HUES64 (cell line): ENCODE measurements at regions not wholly inside any gene's neighbourhood (a gene's known extent, or its start where the extent isn't known, plus 50 kb on each side); places are given as distances from the start of the nearest gene placed in this dataset.

Experiments used
- H3K27ac ChIP-seq: 2 replicates; pipeline ENCODE4 v1.7.0; 2013; ENCODE audit warnings: low read depth, low read length, inconsistent platforms
- H3K27me3 ChIP-seq: 2 replicates; pipeline ENCODE4 v1.6.1; 2013; ENCODE audit warnings: mild to moderate bottlenecking, low read length; ENCODE audit not compliant: insufficient read depth
- H3K36me3 ChIP-seq: 2 replicates; pipeline ENCODE4 v1.6.1; 2013; ENCODE audit warnings: mild to moderate bottlenecking, low read length; ENCODE audit not compliant: insufficient read depth
- H3K4me1 ChIP-seq: 2 replicates; pipeline ENCODE4 v1.6.1; 2013; ENCODE audit warnings: mild to moderate bottlenecking, low read length, moderate library complexity; ENCODE audit not compliant: insufficient read depth
- H3K4me3 ChIP-seq: 2 replicates; pipeline ENCODE4 v1.5.1; 2013; ENCODE audit warnings: mild to moderate bottlenecking, low read length, moderate library complexity
- H3K9ac ChIP-seq: 2 replicates; pipeline ENCODE4 v1.6.1; 2013; ENCODE audit warnings: mild to moderate bottlenecking, low read depth, low read length
- H3K9me3 ChIP-seq: 2 replicates; pipeline ENCODE4 v1.6.1; 2013; ENCODE audit warnings: low read depth, low read length; ENCODE audit not compliant: insufficient read depth
- WGBS: fragments of 150-250, 120-280 bp; methylation state at CpG from one replicate; pipeline ENCODE4 v1.1.7; 2013; ENCODE audit warnings: missing lambda C conversion rate; 5-methylcytosine and 5-hydroxymethylcytosine counted together

DNA sequence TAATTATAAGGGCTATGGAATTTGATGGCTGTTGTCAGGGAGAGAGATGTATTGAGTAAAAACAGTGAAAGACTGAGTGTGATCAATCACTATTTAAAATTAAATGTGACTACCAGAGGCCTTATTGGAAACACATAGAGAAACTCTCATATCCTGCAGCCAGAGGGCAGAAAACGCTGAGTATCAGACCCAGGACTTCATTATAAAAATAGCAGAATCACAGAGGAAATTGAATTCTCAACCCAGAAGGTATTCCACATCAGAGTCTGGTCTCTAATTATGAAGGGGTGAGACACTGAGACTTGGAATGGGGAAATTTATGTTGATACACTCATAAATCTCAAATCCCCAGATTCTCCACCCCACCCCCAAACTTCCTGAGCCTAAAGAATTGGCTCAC is 69.5 kb upstream of the IL6 start:
- no peaks in the 10 kb centered on the region for H3K36me3 ChIP-seq
- WGBS = 100% methylated on average over 1 of the region's 1 CpG
- no peak overlapping the region for H3K4me3 ChIP-seq
- H3K4me1 ChIP-seq = peaks cover 7% of the 10 kb centered on the region; the same call in 1 of the 2 replicates
- no peak overlapping the region for H3K9ac ChIP-seq
- no peak overlapping the region for H3K27ac ChIP-seq
- no peaks in the 10 kb centered on the region for H3K27me3 ChIP-seq
- no peaks in the 10 kb centered on the region for H3K9me3 ChIP-seq

DNA sequence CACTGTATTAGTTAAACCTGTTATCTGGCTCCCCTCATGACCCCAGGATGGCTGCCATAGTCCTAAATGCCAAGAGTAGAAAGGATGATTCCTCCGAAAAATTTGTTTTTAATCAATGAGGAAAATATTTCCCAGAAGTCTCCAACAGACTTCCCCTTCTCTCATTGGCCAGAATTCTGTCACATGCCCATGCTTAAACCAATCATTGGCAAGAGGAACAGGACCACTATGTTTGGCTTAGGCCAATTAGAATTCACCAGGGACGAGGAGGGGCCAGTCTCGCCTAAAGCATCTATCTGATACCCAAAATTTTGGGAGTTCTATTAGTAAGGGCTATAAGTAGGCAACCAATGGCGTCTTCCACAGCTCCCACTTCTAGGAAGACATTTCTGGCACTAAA is 71.2 kb upstream of the IL6 start:
- peaks cover 4% of the 10 kb centered on the region; the same call in 1 of the 2 replicates for H3K4me1 ChIP-seq
- WGBS = 99% methylated on average over 4 of the region's 4 CpGs
- no peak overlapping the region for H3K4me3 ChIP-seq
- H3K27ac ChIP-seq = no peak overlapping the region
- no peaks in the 10 kb centered on the region for H3K9me3 ChIP-seq
- H3K9ac ChIP-seq = no peak overlapping the region
- H3K36me3 ChIP-seq = no peaks in the 10 kb centered on the region
- H3K27me3 ChIP-seq = no peaks in the 10 kb centered on the region

DNA sequence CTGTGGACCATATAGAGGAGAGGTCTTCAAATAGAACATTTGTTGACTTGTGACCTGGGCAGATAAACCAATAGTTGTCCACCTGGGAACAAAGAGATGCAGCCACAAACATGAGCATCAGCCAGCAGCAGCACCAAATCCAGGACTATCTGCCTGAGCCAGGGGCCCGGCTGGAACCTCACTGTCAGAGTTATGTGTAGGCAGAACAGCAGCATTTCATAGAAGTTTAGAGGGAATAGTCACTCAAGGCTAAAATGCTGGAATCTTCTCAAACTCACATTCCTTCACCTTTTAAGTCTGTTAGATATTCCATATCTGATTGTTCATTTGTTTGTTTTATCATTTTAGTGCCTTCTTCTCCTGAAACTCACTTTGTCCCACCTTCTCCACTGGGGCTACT is 72.2 kb upstream of the IL6 start:
- Histone ChIP-seq H3K36me3 (no peaks in the 10 kb centered on the region), H3K27ac (no peak overlapping the region), H3K27me3 (no peaks in the 10 kb centered on the region), H3K9ac (no peak overlapping the region), H3K9me3 (no peaks in the 10 kb centered on the region), H3K4me1 (peaks cover 4% of the 10 kb centered on the region; the same call in 1 of the 2 replicates), H3K4me3 (no peak overlapping the region)
- 100% methylated on average over 1 of the region's 1 CpG for WGBS

GRCh38 chr7:22653951-22654350 is 73.0 kb upstream of the IL6 start:
- Histone ChIP-seq H3K27ac (no peak overlapping the region), H3K4me1 (peaks cover 4% of the 10 kb centered on the region; the same call in 1 of the 2 replicates), H3K36me3 (no peaks in the 10 kb centered on the region)

DNA sequence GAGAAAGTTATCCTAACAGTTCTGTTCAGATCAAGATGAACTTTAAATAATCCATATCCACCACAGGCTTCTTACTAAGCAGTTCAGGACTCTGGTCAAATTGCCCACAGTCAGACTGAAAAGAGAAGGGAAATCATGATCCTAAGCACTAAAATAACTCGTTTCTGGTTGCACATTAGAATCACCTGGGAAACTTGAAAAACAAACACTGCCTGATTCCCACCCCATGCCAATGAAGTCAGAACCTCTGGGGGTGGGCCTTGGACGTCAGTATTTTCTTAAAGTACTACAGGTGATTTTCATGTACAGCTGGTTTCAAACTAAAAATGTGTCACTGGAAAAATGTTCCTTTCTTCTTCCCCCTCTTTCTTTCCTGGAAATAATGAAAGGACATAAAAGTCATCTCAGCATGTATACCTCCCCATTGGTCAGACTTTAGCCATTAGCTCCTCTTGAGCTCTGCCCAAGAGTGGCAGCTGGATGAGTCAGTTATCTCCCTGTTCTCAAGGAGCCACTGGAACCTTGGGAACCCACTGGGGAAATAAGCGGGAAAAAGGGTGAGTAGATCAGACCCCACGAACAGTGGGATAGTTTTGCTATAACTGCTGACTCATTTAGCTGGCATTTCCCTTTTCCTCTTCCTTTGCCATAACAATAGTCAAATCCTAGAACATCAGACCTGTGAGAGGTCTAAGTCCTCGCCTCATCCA is 75.3 kb upstream of the IL6 start:
- no peak overlapping the region for H3K4me3 ChIP-seq
- WGBS = 87% methylated on average over 4 of the region's 5 CpGs
- peaks cover 4% of the 10 kb centered on the region; the same call in 1 of the 2 replicates for H3K4me1 ChIP-seq
- no peaks in the 10 kb centered on the region for H3K27me3 ChIP-seq
- no peak overlapping the region for H3K9ac ChIP-seq
- no peak overlapping the region for H3K27ac ChIP-seq
- H3K9me3 ChIP-seq = peaks cover 18% of the 10 kb centered on the region; the same call in 1 of the 2 replicates
- no peaks in the 10 kb centered on the region for H3K36me3 ChIP-seq

More at GRCh38 chr7:22653951-22654350, 73.0 kb upstream of the IL6 start:
- no peak overlapping the region for H3K9ac ChIP-seq
- H3K27me3 ChIP-seq = no peaks in the 10 kb centered on the region
- H3K4me3 ChIP-seq = no peak overlapping the region
- H3K9me3 ChIP-seq = no peaks in the 10 kb centered on the region

- Histone ChIP-seq H3K9ac (no peak overlapping the region), H3K4me1 (peaks cover 4% of the 10 kb centered on the region; the same call in 1 of the 2 replicates), H3K27ac (no peak overlapping the region), H3K9me3 (peaks cover 25% of the 10 kb centered on the region), H3K27me3 (no peaks in the 10 kb centered on the region), H3K4me3 (no peak overlapping the region), H3K36me3 (no peaks in the 10 kb centered on the region)
- WGBS = 95% methylated on average over 4 of the region's 4 CpGs
Observed at GRCh38 chr7:22651036-22651435, 76.0 kb upstream of the IL6 start.

DNA sequence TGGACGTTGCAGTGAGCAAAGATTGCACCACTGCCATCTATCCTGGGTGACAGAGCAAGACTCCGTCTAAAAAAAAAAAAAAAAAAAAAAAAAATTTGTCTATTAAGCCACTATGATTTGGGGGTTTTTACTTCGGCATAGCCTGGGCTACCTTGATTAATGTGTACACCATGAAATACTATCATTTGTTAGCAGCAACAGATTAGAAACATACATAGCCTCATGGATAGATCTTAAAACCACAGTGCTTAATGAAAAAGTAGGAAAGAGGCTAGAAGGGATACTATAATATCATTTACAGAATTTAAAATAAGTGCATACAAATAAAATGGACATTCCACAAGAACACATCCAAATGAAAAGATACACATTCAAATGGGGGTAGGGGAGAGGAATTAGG is 77.3 kb upstream of the IL6 start:
- Histone ChIP-seq H3K36me3 (no peaks in the 10 kb centered on the region), H3K4me1 (peaks cover 4% of the 10 kb centered on the region; the same call in 1 of the 2 replicates), H3K4me3 (no peak overlapping the region), H3K9ac (no peak overlapping the region), H3K9me3 (peaks cover 37% of the 10 kb centered on the region), H3K27me3 (no peaks in the 10 kb centered on the region), H3K27ac (no peak overlapping the region)
- WGBS = 96% methylated on average over 2 of the region's 3 CpGs

DNA sequence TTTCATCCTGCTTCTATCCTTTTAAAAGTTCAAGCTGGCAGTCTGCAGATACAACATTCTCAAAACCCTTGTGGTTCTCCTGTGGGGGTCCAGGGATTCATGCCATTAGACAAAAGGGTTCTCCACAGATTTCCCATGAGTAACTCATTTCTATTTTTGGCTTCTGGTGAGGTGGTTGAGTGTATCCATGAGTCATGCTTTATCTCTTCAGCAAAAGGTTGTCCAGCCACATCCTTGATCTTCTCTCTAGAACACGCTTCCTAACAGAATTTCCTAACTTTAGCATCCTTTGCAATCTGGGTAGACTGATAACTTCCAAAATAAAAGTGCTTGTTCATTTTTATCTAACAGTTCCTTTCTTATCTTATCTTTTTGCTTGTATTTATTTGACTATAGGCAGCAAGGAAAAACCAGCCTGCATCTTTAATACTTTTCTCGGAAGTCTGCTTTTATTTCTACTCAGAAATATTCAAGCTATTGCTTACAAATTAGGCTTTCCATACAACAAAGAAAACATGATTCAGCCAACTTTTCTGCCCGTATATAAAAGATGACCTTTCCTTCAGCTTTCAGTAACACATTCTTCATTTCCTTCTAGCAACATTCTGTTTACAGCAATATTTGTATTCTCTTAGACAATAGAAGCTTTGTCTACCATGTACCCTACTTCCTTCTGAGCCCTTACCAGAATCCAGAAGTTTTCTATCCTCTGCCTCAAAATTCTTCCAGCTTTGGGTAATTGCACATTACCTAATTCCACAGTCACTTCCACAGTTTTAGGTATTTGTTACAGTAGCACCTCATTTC is 79.3 kb upstream of the IL6 start:
- Histone ChIP-seq H3K9me3 (peaks cover 57% of the 10 kb centered on the region), H3K4me3 (no peak overlapping the region), H3K9ac (no peak overlapping the region), H3K4me1 (no peaks in the 10 kb centered on the region), H3K27me3 (no peaks in the 10 kb centered on the region), H3K27ac (no peak overlapping the region), H3K36me3 (no peaks in the 10 kb centered on the region)
- 92% methylated on average over 3 of the region's 3 CpGs for WGBS

DNA sequence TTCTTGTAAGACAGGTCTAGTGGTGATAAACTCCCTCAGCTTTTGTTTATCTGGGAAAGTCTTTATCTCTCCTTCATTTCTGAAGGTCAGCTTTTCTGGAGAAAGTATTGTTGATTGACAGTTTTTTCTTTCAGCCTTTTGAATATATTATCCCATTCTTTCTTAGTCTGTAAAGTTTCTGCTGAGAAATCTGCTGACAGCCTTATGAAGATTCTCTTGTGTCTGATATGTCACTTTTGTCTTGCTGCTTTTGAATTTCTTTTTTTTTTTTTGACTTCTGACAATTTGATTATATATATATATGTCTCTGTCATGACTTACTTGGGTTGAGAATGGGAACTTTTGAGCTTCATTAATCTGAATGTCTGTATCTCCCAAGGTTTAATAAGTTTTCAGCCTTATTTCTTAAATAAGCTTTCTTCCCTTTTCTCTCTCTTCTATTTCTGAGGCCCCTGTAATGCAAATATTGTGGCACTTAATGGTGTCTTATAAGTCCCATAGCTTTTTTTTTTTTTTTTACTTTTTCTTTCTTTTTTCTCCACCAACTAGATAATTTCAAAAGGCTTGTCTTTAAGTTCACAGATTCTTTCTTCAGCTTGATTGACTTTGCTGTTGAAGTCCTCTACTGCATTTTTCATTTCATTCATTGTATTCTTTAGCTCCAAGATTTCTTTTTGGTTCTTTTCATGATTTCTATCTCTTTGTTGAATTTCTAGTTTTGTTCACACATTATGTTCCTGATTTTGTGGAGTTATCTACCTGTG is 81.4 kb upstream of the IL6 start:
- no peak overlapping the region for H3K27ac ChIP-seq
- H3K9me3 ChIP-seq = peaks cover 71% of the 10 kb centered on the region
- H3K4me3 ChIP-seq = no peak overlapping the region
- H3K9ac ChIP-seq = no peak overlapping the region
- H3K27me3 ChIP-seq = no peaks in the 10 kb centered on the region
- no peaks in the 10 kb centered on the region for H3K36me3 ChIP-seq
- no peaks in the 10 kb centered on the region for H3K4me1 ChIP-seq

GRCh38 chr7:22642454-22642853 is 84.5 kb upstream of the IL6 start:
- Histone ChIP-seq H3K27ac (no peak overlapping the region), H3K27me3 (no peaks in the 10 kb centered on the region), H3K4me3 (no peak overlapping the region), H3K9me3 (peaks cover 60% of the 10 kb centered on the region), H3K9ac (no peak overlapping the region), H3K4me1 (no peaks in the 10 kb centered on the region), H3K36me3 (no peaks in the 10 kb centered on the region)

DNA sequence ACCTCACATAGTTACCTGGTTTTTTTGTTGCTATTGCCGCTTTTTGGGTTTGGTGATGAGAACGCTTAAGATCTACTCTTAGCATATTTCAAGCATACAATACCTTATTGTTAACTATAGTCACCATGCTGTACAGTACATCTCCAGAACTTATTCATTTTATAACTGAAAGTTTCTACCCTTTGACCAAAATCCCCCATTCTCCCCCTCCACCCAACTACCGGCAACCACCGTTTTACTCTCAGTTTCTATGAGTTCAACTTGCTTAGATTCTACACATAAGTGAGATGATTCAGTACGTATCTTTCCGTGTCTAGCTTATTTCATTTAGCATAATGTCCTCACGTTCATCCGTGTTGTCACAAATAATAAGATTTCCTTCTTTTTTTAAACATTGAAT is 86.7 kb upstream of the IL6 start:
- Histone ChIP-seq H3K9ac (no peak overlapping the region), H3K4me1 (no peaks in the 10 kb centered on the region), H3K9me3 (peaks cover 39% of the 10 kb centered on the region), H3K36me3 (no peaks in the 10 kb centered on the region), H3K27me3 (no peaks in the 10 kb centered on the region), H3K27ac (no peak overlapping the region), H3K4me3 (no peak overlapping the region)
- 96% methylated on average over 8 of the region's 8 CpGs for WGBS
